GM12878 (cell line): ENCODE measurements at regions not wholly inside any gene's neighbourhood (a gene's known extent, or its start where the extent isn't known, plus 50 kb on each side); places are given as distances from the start of the nearest gene placed in this dataset.

ENCODE experiments used
- ATAC-seq: fragments of 200-7000 bp; cut with Tn5 transposase; 3 replicates; pipeline ENCODE4 v1.9.1; 2020; ENCODE audit warnings: mild to moderate bottlenecking, moderate library complexity
- BruUV-seq: library from RNA; stranded (reverse); fragments of 400-500 nt; replicated peaks from 2 replicates; lab custom pipeline; 2021; lab: Mats Ljungman, UMichigan
- CTCF ChIA-PET: fragments of 300-600 bp; sonication (Branson Sonifier 250); formaldehyde crosslinking; extraction: SDS; loops from one replicate; lab custom pipeline; 2021; ENCODE audit warnings: inconsistent platforms; lab: Yijun Ruan, JAX
- POLR2A ChIA-PET: fragments of 350-600 bp; formaldehyde crosslinking; extraction: SDS; loops from one replicate; lab custom pipeline; 2021; ENCODE audit warnings: inconsistent platforms; lab: Charles Lee
- RAD21 ChIA-PET: fragments of 300-600 bp; sonication (Branson Sonifier 250); formaldehyde crosslinking; loops from one replicate; lab custom pipeline; 2023; ENCODE audit warnings: antibody characterized with exemption; ENCODE audit not compliant: unreplicated experiment; lab: Charles Lee
- SMC1A ChIA-PET: fragments of 300-600 bp; sonication (Branson Sonifier 250); formaldehyde crosslinking; loops from one replicate; lab custom pipeline; 2023; ENCODE audit not compliant: unreplicated experiment, uncharacterized antibody; lab: Charles Lee
- DNase-seq: peaks from one replicate; pipeline ENCODE4 v3.0.0-alpha.2; 2011; ENCODE audit warnings: low read depth, low spot score
- FAIRE-seq: peaks from 3 replicates; lab custom pipeline; 2011; peaks lifted over from hg19 to GRCh38; lab: Jason Lieb, UNC
- H2AFZ ChIP-seq: 2 replicates; pipeline ENCODE4 v1.6.0; 2011; ENCODE audit warnings: low read depth, low read length, control low read depth; ENCODE audit not compliant: control insufficient read depth
- H3K27ac ChIP-seq: 2 replicates; pipeline ENCODE4 v1.5.1; 2011; ENCODE audit warnings: control low read depth; ENCODE audit not compliant: control insufficient read depth, insufficient read depth
- H3K27me3 ChIP-seq, 2 experiments: replicated peaks in 1 of 2; 2 replicates each; pipeline versions ENCODE4 v1.6.0 to v1.6.1; 2011; ENCODE audit warnings: low read length in 1 of 2; ENCODE audit not compliant: control insufficient read depth in 2 of 2, insufficient read depth in 2 of 2
- H3K36me3 ChIP-seq, 2 experiments: 2 replicates each; pipeline ENCODE4 v1.5.1; 2011; ENCODE audit warnings: low read length in 1 of 2; ENCODE audit not compliant: control insufficient read depth in 2 of 2, insufficient read depth in 2 of 2
- H3K4me1 ChIP-seq: 2 replicates; pipeline ENCODE4 v1.6.1; 2011; ENCODE audit warnings: mild to moderate bottlenecking, low read length, moderate library complexity, mixed read lengths; ENCODE audit not compliant: control insufficient read depth, insufficient read depth
- H3K4me2 ChIP-seq: 2 replicates; pipeline ENCODE4 v1.6.0; 2011; ENCODE audit warnings: control low read depth; ENCODE audit not compliant: control insufficient read depth, insufficient read depth
- H3K4me3 ChIP-seq: fragments of 200-600 bp; sonication (generic); 2 replicates; pipeline ENCODE4 v1.5.1; 2016
- H3K79me2 ChIP-seq: 2 replicates; pipeline ENCODE4 v1.6.0; 2011; ENCODE audit warnings: low read length; ENCODE audit not compliant: control insufficient read depth, insufficient read depth
- H3K9ac ChIP-seq: 2 replicates; pipeline ENCODE4 v1.8.0; 2011; ENCODE audit warnings: low read length, control low read depth, mixed read lengths; ENCODE audit not compliant: control insufficient read depth, insufficient read depth
- H3K9me3 ChIP-seq: replicated peaks from 3 replicates; pipeline ENCODE4 v1.5.1; 2011; ENCODE audit warnings: mild to moderate bottlenecking, low read length; ENCODE audit not compliant: control insufficient read depth, insufficient read depth
- H4K20me1 ChIP-seq: 2 replicates; pipeline ENCODE4 v1.6.0; 2011; ENCODE audit not compliant: control insufficient read depth, insufficient read depth
- BACH1 ChIP-seq: fragments of 450-650 bp; IDR thresholded peaks from 2 replicates; pipeline ENCODE4 v1.6.1; 2017; ENCODE audit warnings: mild to moderate bottlenecking, borderline replicate concordance
- CBFB ChIP-seq: IDR thresholded peaks from 2 replicates; pipeline ENCODE4 v1.6.1; 2016; ENCODE audit warnings: antibody characterized with exemption, low read depth
- CREM ChIP-seq: IDR thresholded peaks from 2 replicates; pipeline ENCODE4 v1.6.1; 2014; ENCODE audit warnings: antibody characterized with exemption, low read depth
- ETV6 ChIP-seq, 2 experiments: fragments of 450-650 bp in 1 of 2; IDR thresholded peaks in 1 of 2; conservative IDR thresholded peaks in 1 of 2; 2 replicates each; pipeline ENCODE4 v1.6.1; 2014; ENCODE audit warnings: antibody characterized with exemption in 1 of 2, borderline replicate concordance in 1 of 2, low read depth in 1 of 2, mild to moderate bottlenecking in 1 of 2, moderate library complexity in 1 of 2
- FOS ChIP-seq: IDR thresholded peaks from 3 replicates; pipeline ENCODE4 v1.6.1; 2011; ENCODE audit warnings: borderline replicate concordance; ENCODE audit not compliant: insufficient read length; ENCODE audit errors: extremely low read depth
- HDAC2 ChIP-seq: fragments of 200-600 bp; sonication (generic); IDR thresholded peaks from 2 replicates; pipeline ENCODE4 v1.6.1; 2017
- IKZF1 ChIP-seq: fragments of 450-650 bp; conservative IDR thresholded peaks from 2 replicates; pipeline ENCODE4 v1.6.1; 2017; ENCODE audit warnings: antibody characterized with exemption, mild to moderate bottlenecking
- KLF5 ChIP-seq: fragments of 450-650 bp; IDR thresholded peaks from 2 replicates; pipeline ENCODE4 v1.6.1; 2014; ENCODE audit warnings: mild to moderate bottlenecking; ENCODE audit not compliant: partially characterized antibody
- MTA3 ChIP-seq: IDR thresholded peaks from 2 replicates; pipeline ENCODE4 v1.6.1; 2012; ENCODE audit warnings: low read length, inconsistent platforms, borderline replicate concordance
- MYC ChIP-seq: IDR thresholded peaks from 2 replicates; pipeline ENCODE4 v1.6.1; 2011; ENCODE audit warnings: mild to moderate bottlenecking, low read length, moderate library complexity, inconsistent platforms; ENCODE audit not compliant: insufficient read depth, insufficient replicate concordance, insufficient read length, severe bottlenecking
- NBN ChIP-seq: fragments of 450-650 bp; IDR thresholded peaks from 2 replicates; pipeline ENCODE4 v1.6.1; 2016
- NR2C2 ChIP-seq: IDR thresholded peaks from 2 replicates; pipeline ENCODE4 v1.6.1; 2011; ENCODE audit warnings: borderline replicate concordance, low read depth; ENCODE audit not compliant: control insufficient read depth, insufficient read length
- NR2F1 ChIP-seq: fragments of 450-650 bp; conservative IDR thresholded peaks from 2 replicates; pipeline ENCODE4 v1.6.1; 2017; ENCODE audit warnings: mild to moderate bottlenecking
- PAX8 ChIP-seq: fragments of 450-650 bp; IDR thresholded peaks from 2 replicates; pipeline ENCODE4 v1.6.1; 2017; ENCODE audit warnings: mild to moderate bottlenecking, moderate library complexity
- PBX3 ChIP-seq: IDR thresholded peaks from 2 replicates; pipeline ENCODE4 v1.6.1; 2011; ENCODE audit warnings: mild to moderate bottlenecking, low read depth, low read length, moderate library complexity; ENCODE audit not compliant: insufficient replicate concordance
- REST ChIP-seq: IDR thresholded peaks from 2 replicates; pipeline ENCODE4 v1.6.1; 2012; ENCODE audit warnings: mild to moderate bottlenecking, low read depth, low read length
- SIX5 ChIP-seq: IDR thresholded peaks from 2 replicates; pipeline ENCODE4 v1.6.1; 2011; ENCODE audit warnings: mild to moderate bottlenecking, low read depth, low read length, moderate library complexity; ENCODE audit not compliant: severe bottlenecking
- ZNF24 ChIP-seq: fragments of 450-650 bp; IDR thresholded peaks from 2 replicates; pipeline ENCODE4 v1.6.1; 2017; ENCODE audit warnings: antibody characterized with exemption, mild to moderate bottlenecking
- WGBS: methylation state at CpG from one replicate; pipeline ENCODE4 v1.1.6; 2016; ENCODE audit warnings: low lambda C conversion rate; ENCODE audit not compliant: insufficient replicate concordance, insufficient coverage; ENCODE audit errors: missing lambda C conversion rate; 5-methylcytosine and 5-hydroxymethylcytosine counted together
- in situ Hi-C: fragments of 300-500 bp; cut with MboI; formaldehyde crosslinking; loops from 9 replicates; pipeline ENCODE4 v1.14.3; 2018; ENCODE audit warnings: mixed read lengths
- intact Hi-C: fragments of 100-400 bp; cut with micrococcal nuclease; formaldehyde crosslinking; loops from one replicate; pipeline ENCODE4 v1.14.2; 2022; ENCODE audit not compliant: unreplicated experiment

GRCh38 chr1:198408716-198409115 is 131.8 kb downstream of the ATP6V1G3 start:
- H3K36me3 ChIP-seq: no peaks in the 10 kb centered on the region
- intact Hi-C loops: no loop called here
- H3K27me3 ChIP-seq: no peaks in the 10 kb centered on the region
- no TSS peak for BruUV-seq
- H3K9me3 ChIP-seq: no peaks in the 10 kb centered on the region; the same call in 1 of the 3 replicates
- H3K4me1 ChIP-seq: no peaks in the 10 kb centered on the region
- in situ Hi-C loops: no loop called here
- no peak overlapping the region for H3K9ac ChIP-seq
- ChIA-PET POLR2A (no interaction called here), SMC1A (no interaction called here), CTCF (no interaction called here), RAD21 (no interaction called here)
- H2AFZ ChIP-seq: no peak overlapping the region
- no peak overlapping the region for H3K4me3 ChIP-seq
- no peak overlapping the region for H3K4me2 ChIP-seq
- H3K27ac ChIP-seq: no peak overlapping the region
- WGBS: 2% methylated on average over 2 of the region's 2 CpGs
- no peaks in the 10 kb centered on the region for H3K79me2 ChIP-seq
- ATAC-seq: no peak
- TF ChIP-seq MTA3 (no peak), CREM (no peak), NR2C2 (no peak), MYC (no peak), HDAC2 (no peak), ETV6 (conservative IDR thresholded peaks at IDR 0.05 in 1 of 2, IDR thresholded peaks at IDR 0.05 in 1 of 2; ENCODE audit: borderline replicate concordance in 1 of 2, low read depth in 1 of 2) (no peak), ZNF24 (no peak), BACH1 (no peak), PAX8 (no peak), PBX3 (no peak), NBN (no peak), REST (no peak), FOS (no peak), IKZF1 (no peak), SIX5 (no peak), CBFB (no peak), KLF5 (no peak), NR2F1 (no peak)
- DNase-seq: no peak
- H4K20me1 ChIP-seq: no peaks in the 10 kb centered on the region
- no peak for FAIRE-seq
